ELR (cell line): ENCODE measurements at regions not wholly inside any gene's neighbourhood (a gene's known extent, or its start where the extent isn't known, plus 50 kb on each side); places are given as distances from the start of the nearest gene placed in this dataset.
A peak's percentile ranks its signal among the peaks of the same experiment; 100 is the strongest.

Experiments used
- DNase-seq: peaks from one replicate; pipeline ENCODE4 v3.0.0-alpha.2; 2015; ENCODE audit warnings: low read depth

- DNase-seq, result no peak
Measured at GRCh38 chr3:25226747-25227146, 201.3 kb upstream of the RARB start.

GRCh38 chr3:25229586-25229985 is 198.5 kb upstream of the RARB start:
- DNase-seq, result no peak

- DNase-seq, result no peak
Measured at GRCh38 chr3:25235031-25235430, 193.0 kb upstream of the RARB start.

- no peak for DNase-seq
Measured at GRCh38 chr3:25235466-25235865, 192.6 kb upstream of the RARB start.

GRCh38 chr3:25237602-25238001 is 190.5 kb upstream of the RARB start:
- DNase-seq, result no peak

GRCh38 chr3:25239042-25239441 is 189.0 kb upstream of the RARB start:
- no peak for DNase-seq

- DNase-seq, result no peak
Measured at GRCh38 chr3:25246913-25247312, 181.2 kb upstream of the RARB start.

- no peak for DNase-seq
Measured at GRCh38 chr3:25252291-25252690, 175.8 kb upstream of the RARB start.

GRCh38 chr3:25257026-25257425 is 171.0 kb upstream of the RARB start:
- DNase-seq, result peak; percentile 2

GRCh38 chr3:25259871-25260270 is 168.2 kb upstream of the RARB start:
- no peak for DNase-seq

GRCh38 chr3:25262322-25262721 is 165.7 kb upstream of the RARB start:
- no peak for DNase-seq

- DNase-seq, result no peak
Measured at GRCh38 chr3:25265284-25265683, 162.8 kb upstream of the RARB start.

GRCh38 chr3:25266677-25267076 is 161.4 kb upstream of the RARB start:
- DNase-seq, result no peak

GRCh38 chr3:25272090-25272489 is 156.0 kb upstream of the RARB start:
- DNase-seq, result no peak

GRCh38 chr3:25273582-25274171 is 154.4 kb upstream of the RARB start:
- DNase-seq, result no peak

- no peak for DNase-seq
Measured at GRCh38 chr3:25277503-25277902, 150.6 kb upstream of the RARB start.

- no peak for DNase-seq
Measured at GRCh38 chr3:25281041-25281731, 146.9 kb upstream of the RARB start.

GRCh38 chr3:25281732-25282126 is 146.3 kb upstream of the RARB start:
- no peak for DNase-seq

- no peak for DNase-seq
Measured at GRCh38 chr3:25283613-25284012, 144.4 kb upstream of the RARB start.

GRCh38 chr3:25284249-25284648 is 143.8 kb upstream of the RARB start:
- no peak for DNase-seq

GRCh38 chr3:25287291-25287884 is 140.7 kb upstream of the RARB start:
- no peak for DNase-seq

GRCh38 chr3:25288413-25288812 is 139.7 kb upstream of the RARB start:
- no peak for DNase-seq

GRCh38 chr3:25289156-25289555 is 138.9 kb upstream of the RARB start:
- no peak for DNase-seq

GRCh38 chr3:25289663-25290062 is 138.4 kb upstream of the RARB start:
- DNase-seq, result no peak
